GM12865 (cell line): ENCODE measurements at regions not wholly inside any gene's neighbourhood (a gene's known extent, or its start where the extent isn't known, plus 50 kb on each side); places are given as distances from the start of the nearest gene placed in this dataset.

Source experiments
- DNase-seq: peaks from one replicate; pipeline ENCODE4 v3.0.0; 2010; ENCODE audit warnings: low read depth
- H3K4me3 ChIP-seq: 2 replicates; pipeline ENCODE4 v1.5.1; 2011; ENCODE audit warnings: mild to moderate bottlenecking, low read depth, low read length, control low read depth
- TF ChIP-seq, protein P1 (sequence below): IDR thresholded peaks from 2 replicates; pipeline ENCODE4 v1.5.1; 2011; ENCODE audit warnings: low read length, control low read depth, low read depth, inconsistent platforms; ENCODE audit not compliant: insufficient read depth; ENCODE audit errors: missing control alignments

- DNase-seq, result no peak
- TF ChIP-seq, protein P1, sequence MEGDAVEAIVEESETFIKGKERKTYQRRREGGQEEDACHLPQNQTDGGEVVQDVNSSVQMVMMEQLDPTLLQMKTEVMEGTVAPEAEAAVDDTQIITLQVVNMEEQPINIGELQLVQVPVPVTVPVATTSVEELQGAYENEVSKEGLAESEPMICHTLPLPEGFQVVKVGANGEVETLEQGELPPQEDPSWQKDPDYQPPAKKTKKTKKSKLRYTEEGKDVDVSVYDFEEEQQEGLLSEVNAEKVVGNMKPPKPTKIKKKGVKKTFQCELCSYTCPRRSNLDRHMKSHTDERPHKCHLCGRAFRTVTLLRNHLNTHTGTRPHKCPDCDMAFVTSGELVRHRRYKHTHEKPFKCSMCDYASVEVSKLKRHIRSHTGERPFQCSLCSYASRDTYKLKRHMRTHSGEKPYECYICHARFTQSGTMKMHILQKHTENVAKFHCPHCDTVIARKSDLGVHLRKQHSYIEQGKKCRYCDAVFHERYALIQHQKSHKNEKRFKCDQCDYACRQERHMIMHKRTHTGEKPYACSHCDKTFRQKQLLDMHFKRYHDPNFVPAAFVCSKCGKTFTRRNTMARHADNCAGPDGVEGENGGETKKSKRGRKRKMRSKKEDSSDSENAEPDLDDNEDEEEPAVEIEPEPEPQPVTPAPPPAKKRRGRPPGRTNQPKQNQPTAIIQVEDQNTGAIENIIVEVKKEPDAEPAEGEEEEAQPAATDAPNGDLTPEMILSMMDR, result no peak
- no peak overlapping the region for H3K4me3 ChIP-seq
These were observed 92.9 kb upstream of the TSPAN2 start for GRCh38 chr1:115182012-115182715.

DNA sequence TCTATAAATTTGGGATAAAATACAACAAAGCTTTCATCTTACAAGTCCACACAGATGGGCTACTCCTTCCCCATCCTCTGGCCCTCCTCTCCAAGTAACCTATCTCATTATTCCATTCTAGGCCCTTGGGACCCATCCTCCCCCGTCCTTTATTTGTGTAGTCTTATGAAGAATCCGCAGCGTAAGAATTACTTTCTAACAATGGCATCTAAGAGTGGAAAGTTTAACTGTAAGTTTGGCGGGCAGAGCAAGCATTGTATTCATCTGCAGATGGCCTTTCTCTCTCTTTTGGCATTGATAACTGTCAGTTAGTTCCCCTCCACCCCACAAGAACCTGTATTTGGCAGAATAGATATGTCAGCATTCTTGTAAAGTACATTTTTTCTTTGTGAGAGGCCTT lies 91.9 kb upstream of the TSPAN2 start:
- DNase-seq, result no peak
- TF ChIP-seq, protein P1, result no peak
- no peak overlapping the region for H3K4me3 ChIP-seq

GRCh38 chr1:115179397-115180079 lies 90.2 kb upstream of the TSPAN2 start:
- TF ChIP-seq, protein P1, result no peak
- peak; percentile 2 for DNase-seq

DNA sequence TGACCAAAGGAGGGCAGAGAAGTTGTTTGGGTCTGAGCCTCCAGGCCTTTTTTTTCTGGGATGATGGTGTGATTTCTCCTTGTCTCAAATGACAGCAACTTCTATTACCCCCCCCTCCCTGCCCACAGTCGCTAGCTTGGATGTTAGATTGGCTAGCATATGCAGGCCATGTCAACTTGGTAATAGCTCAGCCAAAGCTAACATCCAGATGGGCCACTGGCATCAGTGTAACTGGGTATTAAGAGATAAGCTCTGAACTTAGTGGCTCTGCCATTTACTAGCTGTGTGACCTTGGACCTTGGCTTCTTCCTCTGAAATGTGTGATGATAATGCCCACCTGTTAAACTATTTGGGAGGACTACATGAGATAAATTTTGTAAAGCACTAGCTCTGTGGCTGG lies 86.9 kb upstream of the TSPAN2 start:
- DNase-seq, result no peak
- TF ChIP-seq, protein P1, result no peak
- H3K4me3 ChIP-seq, result no peak overlapping the region

More at GRCh38 chr1:115179397-115180079, 90.2 kb upstream of the TSPAN2 start:
- H3K4me3 ChIP-seq, result no peak overlapping the region

- TF ChIP-seq, protein P1, result no peak
- no peak overlapping the region for H3K4me3 ChIP-seq
- DNase-seq, result no peak
These were observed 86.3 kb upstream of the TSPAN2 start for GRCh38 chr1:115175596-115175995.

GRCh38 chr1:115173151-115173550 lies 83.8 kb upstream of the TSPAN2 start:
- TF ChIP-seq, protein P1, result no peak
- no peak for DNase-seq
- H3K4me3 ChIP-seq, result no peak overlapping the region

DNA sequence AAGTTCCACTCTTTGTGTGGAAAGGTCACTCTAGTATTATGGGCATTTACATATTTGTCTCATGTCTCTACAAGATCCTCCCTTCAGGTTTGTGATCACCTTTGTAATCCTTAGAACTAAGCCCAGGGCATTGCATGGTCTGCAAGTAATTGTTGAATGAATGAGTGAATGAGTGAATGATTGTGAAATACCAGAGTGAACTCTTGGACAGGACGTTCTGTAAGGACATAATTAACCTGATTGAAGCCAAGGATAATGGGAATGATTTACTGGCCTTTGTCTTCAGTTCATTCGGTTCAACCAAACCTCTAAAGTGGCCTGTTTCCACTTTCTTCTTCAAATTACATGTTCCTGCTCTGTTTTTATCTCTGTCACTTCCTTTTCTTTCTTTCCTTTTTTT lies 83.0 kb upstream of the TSPAN2 start:
- no peak for DNase-seq
- TF ChIP-seq, protein P1, result no peak
- no peak overlapping the region for H3K4me3 ChIP-seq
